GM21381 (cell line): ENCODE measurements at regions not wholly inside any gene's neighbourhood (a gene's known extent, or its start where the extent isn't known, plus 50 kb on each side); places are given as distances from the start of the nearest gene placed in this dataset.

Experiments
- ATAC-seq: cut with Tn5 transposase; IDR thresholded peaks from one replicate; pipeline ENCODE4 v1.9.1; 2021; ENCODE audit warnings: mild to moderate bottlenecking, moderate library complexity; ENCODE audit not compliant: unreplicated experiment

DNA sequence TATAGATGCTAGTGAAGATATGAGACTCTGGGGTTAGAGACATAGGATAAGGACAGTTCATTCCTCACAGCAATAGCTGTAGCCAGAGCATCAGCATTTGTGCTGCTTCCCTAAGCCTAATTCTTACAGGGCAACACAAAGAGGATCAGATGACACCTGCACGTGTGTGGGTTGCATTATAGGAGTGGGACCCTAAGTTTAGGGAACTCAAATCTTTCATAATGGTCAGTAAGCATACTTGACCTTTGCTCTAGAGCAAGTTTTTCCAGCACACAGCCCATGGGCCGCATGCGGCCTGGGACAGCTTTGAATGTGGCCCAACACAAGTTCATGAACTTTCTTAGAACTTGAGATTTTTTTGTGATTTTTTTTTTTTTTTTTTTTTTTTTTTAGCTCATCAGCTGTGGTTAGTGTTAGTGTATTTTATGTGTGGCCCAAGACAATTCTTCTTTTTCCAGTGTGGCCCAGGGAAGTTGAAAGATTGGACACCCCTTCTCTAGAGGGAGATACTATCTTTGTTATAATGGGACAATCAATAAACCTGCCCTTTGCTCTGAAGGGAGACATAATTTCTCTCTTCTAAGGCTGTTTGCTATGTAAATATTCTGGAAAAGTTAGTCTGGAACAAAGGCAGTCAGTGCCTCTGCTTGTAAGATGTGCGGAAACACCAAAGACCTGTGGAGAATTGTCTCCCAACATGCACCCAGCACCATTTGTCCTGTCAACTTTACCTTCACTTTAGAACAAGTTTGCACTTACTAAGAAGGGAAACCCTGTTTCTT is 650.2 kb downstream of the ZNF674 start:
- ATAC-seq = no peak

DNA sequence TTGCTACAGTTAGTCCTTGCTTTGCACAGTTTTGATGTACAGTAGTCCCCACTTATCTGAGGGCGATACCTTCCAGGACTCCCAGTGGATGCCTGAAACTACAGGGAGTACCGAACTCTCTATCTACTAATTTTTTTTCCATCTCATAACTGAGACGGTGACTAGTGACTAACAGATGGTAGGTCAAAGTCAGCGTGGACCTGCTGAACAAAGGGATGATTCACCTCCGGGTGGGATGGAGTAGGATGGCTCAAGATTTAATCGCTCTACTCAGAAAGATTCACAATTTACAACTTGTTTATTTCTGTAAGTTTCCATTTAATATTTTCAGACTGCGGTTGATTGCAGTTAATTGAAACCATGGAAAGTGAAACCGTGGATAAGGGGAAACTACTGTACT is 655.8 kb downstream of the ZNF674 start:
- ATAC-seq = no peak

DNA sequence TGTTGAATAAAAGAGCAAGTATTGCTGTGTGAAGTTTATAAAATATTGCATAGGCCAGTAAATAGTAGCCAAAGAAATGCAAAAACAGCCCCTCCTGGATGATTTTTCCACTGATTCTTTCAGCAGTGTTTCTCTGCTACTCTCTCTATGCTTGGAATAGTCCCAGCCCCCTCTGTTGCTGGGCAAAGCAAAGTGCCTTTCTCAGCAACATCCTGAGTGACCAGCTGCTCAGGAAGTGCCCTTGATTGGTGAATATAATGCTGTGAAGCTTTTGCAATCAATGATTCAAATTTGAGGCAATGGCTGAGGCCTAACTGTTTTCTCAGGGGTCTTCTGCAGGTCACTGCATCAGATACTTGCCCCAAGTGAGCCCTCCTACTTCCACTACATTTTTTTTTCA is 656.7 kb downstream of the ZNF674 start:
- no peak for ATAC-seq

DNA sequence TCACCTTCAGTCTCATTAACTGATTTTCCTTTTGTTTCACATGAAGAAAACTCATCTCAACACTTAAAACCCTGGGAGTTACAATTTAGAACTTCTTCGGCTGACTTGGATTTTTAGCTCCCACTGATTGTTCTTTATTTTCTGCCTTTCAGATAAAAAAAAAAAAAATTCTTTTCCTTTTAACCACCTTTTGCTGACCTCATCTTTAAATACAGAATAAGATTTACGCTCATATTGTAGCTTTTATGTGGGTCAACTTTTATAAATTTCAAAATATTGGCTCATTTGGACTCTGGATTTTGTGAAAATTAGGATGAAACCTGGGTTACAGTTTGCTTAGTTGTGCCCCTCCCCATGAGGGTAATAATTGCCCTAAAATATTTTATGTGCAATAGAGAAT is 659.3 kb downstream of the ZNF674 start:
- no peak for ATAC-seq

DNA sequence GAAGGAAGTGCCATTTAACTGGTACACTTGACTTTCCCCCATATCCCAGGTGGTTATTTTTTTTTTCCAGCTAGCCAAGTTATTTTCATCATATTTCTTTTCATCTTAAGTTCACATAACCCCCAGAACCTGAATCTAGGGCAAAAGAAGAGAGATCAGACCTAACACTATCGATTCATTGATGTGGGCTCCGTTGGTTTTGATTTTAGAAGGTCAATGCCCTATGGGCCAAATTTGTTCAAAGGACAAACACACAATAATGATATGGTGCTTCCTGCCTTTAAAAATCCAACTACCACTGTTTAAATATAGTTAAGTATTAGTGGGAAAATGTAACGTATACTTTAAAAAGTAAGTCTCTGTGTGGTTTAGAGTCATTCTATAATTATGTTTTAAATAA is 665.7 kb downstream of the ZNF674 start:
- ATAC-seq = no peak

DNA sequence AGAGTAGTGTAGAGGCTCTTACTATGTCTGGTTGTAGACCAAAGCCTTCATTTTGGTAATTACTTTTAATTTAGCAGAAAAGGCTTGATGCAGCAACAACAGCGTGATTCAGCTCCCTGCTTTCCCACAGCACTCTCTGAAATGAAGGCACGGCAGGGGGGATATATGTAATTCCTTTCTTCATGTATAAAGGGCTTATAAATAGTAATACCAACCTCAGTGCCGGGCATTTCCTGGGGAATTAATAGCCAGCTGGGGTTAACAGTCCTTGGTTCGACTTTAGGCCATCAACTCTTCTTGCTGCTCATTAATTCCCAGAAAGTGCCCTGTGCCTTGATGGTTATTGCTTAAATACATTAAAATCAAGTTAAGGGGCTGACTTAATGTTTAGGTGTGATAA is 669.0 kb downstream of the ZNF674 start:
- no peak for ATAC-seq

DNA sequence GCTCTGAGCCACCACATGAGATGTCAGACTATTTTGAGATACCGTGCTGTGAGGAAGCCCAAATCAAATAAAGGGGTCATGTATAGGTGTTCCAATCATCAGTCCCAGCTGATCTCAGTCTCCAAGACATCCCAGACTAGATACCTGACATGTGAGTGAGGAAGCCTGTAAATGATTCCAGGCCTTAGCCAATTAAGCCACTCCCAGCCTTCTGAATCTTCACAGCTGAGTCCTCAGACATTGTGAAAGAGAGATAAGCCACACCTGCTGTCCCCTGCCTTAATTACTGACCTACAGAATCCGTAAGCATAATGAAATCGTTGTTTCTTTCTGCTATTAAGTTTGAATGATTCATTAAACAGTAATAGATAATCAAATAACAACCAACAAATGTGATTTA is 671.4 kb downstream of the ZNF674 start:
- no peak for ATAC-seq

DNA sequence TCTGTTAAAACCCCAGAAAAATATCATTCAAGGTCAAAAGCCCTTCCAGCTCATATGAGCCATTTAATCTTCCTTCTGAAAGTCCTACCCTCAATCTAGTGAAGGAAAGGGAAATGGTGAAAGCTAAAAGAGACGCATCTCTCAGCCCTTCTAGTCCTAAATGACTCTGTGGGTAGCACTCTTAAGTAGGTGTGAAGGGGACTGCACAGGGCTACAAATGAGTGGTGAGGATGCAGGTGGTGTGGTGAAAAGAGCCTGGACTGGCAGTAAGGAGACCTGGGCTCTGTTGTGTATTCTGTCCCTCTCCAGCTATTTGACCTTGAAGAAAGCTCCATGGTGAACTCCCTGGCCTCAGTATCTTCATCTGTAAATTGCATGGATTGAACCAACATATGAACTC is 671.8 kb upstream of the DIPK2B start:
- no peak for ATAC-seq

DNA sequence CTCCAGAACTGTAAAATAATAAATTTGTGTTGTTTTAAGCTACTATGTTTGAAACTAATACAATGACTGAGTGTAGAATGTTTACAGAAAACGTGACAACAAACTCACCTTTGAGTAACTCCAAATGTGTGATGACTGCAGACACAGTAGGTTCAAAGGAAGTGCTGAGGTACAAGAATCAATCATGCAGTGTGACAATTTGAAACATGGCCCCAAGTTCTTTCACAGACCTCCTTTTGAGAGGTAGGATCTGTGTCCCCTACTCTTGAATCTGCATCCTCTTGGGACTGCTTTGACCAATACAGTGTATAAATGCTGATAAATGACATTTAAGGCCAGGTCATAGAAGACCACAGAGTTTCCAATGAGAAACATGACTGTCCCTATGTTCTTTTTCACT is 667.7 kb upstream of the DIPK2B start:
- no peak for ATAC-seq

DNA sequence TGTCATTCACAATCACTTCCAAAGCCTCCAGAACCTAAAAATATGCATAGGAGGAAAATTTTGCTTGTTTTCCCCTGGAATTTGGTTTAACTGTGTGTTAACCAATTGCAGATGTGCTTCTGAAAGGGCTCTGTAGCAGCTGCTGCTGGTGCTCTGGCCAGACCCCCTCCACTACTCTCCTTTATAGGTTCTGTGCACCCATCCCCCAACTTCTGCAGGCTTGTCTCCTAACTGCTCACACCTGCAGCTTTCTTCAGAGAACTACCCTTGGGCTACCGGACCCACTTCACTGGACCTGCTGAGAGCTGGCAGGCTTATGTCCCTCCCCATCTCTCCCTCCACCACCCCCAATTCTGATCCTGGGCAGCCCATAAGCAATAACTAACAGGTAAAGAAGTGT is 662.1 kb upstream of the DIPK2B start:
- ATAC-seq = no peak

DNA sequence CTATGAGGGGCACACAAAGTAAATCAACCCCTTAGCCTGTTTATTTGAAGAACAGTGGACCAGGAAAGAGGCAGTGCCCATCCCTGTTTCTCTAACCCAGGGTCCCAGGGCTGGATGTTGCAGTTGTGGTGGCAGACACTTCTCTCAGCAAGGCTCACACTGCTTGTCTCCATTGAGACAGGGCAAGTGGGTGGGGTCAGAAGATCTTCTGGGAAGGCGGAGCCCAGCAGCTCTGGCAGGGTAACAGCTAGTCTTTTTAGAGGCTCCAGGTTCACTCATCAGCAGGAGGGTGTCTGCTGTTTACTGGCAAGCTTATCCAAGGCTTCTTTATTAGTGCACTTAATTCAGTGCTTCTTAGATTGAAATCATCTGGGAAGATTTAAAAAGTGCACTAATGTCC is 659.8 kb upstream of the DIPK2B start:
- ATAC-seq = no peak

DNA sequence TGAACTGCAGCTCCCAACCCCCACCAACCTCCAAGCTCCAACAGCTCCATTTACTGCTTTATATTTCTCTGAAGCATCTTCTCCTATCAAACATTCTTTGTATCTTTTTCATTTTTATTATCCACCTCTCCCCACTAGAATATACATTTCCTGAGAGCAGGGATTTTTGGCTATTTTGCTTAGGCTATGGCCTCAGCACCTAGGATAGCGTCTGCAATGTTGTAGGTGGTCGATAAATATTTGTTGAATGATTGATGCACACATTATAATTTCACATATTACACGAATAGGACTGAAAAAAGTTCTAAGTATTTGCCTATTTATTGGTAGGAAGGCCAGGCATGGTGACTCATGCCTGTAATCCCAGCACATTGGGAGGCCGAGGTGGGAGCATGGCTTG is 658.7 kb upstream of the DIPK2B start:
- ATAC-seq = no peak

DNA sequence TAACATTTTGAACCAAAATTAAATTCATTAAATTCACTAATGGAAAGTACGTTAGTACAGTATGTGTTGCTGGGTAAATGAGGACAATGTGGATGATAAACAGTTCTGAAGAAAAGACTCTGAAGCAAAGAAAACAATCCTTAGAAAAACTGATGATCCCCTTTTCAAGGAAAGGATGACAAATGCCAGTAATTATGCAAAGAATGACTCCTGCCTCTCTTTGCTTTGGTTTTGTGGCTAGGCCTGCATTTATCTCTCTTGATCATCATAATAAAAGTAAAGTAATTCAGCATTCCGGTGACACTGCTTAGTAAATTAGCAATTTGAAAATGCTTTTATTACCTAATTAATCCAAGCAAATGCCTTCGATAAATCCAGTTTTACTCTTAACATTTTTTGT is 652.2 kb upstream of the DIPK2B start:
- ATAC-seq = no peak

DNA sequence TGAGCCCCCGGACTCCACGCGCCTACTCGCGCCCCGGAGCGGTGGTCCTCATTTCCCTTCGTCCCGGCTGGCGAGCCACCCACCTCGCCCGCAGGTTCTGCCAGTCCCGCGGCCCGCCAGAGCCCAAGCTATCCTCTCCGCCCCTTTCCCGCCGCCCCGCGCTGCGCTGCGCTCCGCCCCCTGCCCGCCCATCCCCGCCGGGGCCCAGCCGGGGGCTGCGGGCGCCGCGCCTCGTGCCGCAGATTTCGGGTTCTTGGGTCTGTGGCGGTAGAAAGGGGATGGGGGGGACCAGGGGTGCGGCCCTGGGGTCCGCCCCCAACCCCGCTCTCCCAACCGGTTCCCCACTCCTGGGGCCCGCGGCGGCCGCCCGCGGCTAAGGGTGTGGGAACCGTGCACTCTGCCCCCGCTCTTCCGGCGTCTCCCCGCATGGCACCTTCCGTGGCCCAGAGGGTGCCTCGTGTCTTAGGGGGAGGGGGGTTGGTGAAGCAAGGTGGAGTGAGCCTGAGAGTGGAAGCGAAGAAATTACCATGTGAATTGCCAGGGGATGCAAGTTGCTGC is 650.8 kb upstream of the DIPK2B start:
- no peak for ATAC-seq

DNA sequence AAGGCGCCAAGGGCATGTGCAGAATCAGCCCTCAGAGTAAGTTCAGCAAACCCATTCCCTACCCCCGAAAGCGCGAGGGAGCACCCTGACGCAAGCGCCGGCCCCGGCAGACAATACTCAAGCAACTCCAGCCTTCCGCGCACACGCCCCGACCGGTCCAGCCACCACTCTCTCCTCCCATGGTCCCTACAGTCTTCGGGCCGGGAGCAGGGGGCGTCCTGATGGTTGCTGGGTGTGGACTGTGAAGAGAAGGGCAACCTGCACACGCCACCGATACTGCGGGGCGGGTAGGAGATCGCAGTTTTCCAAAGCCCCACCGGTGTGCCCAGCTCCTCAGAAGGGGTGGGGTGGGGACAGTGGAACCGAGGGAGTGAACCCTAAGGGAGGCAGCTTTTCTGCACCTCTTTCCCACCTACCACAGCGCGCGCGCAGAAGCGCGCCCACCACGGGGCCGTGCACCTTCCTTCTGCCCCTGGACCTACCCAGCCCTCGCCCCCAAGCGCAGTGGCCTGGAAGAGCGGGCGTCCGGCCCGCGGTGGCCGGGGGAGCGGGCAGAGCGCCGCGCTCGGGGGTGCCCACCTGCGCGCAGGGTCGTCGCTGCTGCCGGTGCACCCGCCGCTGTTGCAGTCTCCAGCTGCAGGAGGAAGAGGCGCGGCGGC is 650.2 kb upstream of the DIPK2B start:
- no peak for ATAC-seq

DNA sequence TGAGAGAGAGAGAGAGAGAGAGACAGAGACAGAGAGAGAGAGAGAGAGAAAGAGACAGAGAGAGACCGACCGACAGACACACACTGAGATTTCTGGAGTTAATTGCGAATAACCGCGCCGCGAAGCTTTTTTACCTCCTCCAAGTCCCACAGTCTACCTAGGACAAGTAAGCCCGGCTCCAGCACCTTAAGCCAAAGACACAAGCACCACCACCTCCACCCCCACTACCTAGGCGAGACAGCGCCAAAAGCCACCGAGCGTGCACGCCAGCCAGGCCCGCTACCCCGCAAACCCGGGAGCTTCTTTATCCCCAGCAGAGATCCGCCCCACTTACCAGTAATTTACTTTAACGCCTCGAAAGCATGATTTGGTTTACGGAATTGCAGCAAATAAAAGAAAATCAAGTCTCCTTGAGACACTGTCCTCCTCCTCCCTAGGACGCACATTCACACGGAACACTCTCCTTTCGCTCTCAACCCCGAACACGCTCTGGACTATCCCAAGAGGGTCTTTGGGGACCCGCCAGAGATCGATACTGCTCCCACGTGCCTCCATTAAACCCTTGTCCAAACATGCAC is 649.6 kb upstream of the DIPK2B start:
- ATAC-seq = no peak

DNA sequence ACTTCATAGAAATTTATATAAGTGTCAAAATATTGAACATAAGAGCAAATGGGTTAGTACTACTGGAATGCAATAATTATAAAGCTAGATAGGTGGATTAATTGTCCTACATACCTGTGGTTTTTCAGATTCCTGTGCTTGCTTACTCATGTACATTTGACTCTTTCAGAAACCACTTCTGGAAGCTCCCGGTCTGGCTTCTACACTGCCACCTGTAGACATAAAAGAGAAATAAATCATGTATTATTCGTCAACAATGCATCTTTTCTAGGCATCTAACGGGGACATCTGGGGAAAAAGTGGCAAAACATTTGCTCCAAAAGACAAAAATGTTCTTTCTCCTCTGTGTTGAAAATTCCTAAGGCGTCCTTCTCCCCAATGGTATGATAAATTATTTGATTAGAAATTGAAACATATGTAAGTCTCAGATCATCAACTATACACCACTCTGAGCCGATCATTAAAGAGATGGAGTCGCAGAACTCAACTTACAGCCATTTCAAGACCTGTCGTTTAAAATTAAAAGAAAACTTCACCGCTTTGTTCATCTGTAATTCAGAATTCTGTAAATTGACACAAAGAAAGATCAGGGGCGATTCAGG is 648.7 kb upstream of the DIPK2B start:
- ATAC-seq = no peak

DNA sequence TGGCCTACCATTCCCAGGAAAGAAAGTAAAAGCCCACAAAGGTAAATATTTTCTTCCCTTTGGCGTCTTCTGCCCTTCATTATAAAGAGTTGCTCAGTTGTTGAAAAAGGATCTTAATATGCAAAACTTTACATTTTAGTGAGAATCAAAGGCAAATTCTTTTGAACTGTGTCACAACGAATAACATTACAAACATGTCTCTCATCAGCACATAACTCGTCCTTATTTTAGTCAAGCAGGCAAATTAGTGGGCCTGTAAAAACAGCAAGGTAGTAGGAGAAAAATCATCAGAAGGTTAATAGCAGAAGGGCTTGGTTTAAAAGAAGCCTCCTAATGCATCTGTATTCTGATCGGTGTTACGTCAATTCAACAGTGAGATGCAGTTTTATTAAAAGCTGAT is 647.3 kb upstream of the DIPK2B start:
- ATAC-seq = no peak

DNA sequence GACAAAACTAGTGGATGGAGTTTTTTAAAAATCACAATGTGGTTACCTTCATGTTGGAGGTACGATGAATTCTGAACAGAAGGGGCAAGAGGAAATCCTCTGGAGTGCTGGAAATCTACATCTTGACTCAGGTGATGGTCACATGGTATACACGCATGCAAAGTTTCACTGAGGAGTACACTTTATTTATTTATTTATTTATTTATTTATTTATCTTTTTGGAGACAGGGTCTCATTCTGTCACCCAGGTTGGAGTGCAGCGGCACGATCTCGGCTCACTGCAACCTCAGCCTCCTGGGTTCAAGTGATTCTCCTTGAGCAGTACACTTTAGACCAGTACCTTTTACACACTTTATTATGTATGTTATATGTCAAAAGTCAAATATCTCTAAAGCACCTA is 645.7 kb upstream of the DIPK2B start:
- ATAC-seq = no peak

DNA sequence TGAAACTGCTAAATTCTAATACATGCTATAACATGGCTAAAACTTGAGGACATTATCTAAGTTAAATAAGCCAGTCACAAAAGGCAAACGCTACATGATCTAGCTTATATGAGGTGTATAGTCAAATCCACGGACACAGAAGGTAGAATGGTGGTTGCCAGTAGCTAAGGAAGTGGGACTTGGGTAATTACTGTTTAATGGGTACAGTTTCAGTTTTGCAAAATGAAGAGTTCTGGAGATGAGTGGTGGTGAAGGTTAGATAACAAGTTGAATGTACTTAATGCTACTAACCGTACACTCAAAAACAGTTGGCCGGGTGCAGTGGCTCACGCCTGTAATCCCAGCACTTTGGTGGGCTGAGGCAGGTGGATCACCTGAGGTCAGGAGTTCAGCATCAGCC is 644.5 kb upstream of the DIPK2B start:
- no peak for ATAC-seq

DNA sequence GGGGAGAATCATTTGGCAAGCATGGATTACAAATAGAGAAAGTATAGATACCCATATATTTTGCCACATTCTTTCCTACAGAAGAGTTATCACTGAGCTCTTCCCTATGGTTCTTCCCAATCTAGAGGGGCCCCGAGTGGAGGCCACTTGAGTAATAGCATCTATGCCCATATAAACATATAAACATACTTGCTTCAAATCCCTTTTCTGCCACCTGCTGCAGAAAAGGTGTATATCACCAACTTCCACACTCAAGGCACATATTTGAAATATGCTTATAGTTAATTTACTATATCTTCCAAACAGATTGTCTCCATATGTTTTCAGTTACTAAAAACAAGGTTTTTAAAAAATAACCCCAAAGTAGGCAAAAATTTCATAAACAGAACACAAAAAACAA is 642.8 kb upstream of the DIPK2B start:
- no peak for ATAC-seq

DNA sequence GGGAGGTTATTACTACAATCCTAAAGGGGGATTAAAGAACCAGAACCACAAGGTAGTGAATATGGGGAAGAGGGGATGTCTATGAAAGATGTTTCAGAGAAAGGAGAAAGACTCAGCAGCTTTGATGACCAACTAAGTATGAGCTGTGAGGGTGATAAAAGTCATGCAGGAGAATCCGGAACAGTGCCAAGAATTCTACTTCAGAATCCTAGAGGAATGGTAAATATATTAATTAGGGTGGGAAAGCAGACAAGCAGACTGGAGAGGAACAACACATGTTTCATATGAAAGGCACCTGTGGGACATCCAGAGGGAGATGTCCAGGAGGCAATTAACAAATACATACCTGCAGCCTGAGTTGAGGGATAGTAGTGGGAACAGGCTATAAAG is 642.2 kb upstream of the DIPK2B start:
- ATAC-seq = no peak
